ENCODE measurements at regions not wholly inside any gene's neighbourhood (a gene's known extent, or its start where the extent isn't known, plus 50 kb on each side); places are given as distances from the start of the nearest gene placed in this dataset.

- TF ChIP-seq PATZ1 (CRISPR knock-in tag; IDR thresholded peaks at IDR 0.05; ENCODE audit: borderline replicate concordance) (no peak), PPARA (CRISPR knock-in tag; IDR thresholded peaks at IDR 0.05; ENCODE audit: borderline replicate concordance) (no peak), TOX (CRISPR knock-in tag; IDR thresholded peaks at IDR 0.05; ENCODE audit: borderline replicate concordance) (no peak), ARNTL (CRISPR knock-in tag; IDR thresholded peaks at IDR 0.05; ENCODE audit: borderline replicate concordance, low read depth) (no peak)
These were observed 727.8 kb downstream of the C6orf118 start (continued) for GRCh38 chr6:164581563-164581962.

GRCh38 chr6:164579035-164579434 lies 730.4 kb downstream of the C6orf118 start:
- TF ChIP-seq CREB5 (CRISPR knock-in tag; IDR thresholded peaks at IDR 0.05; ENCODE audit: low read depth) (no peak), SNAI2 (CRISPR knock-in tag; IDR thresholded peaks at IDR 0.05) (no peak), PPARA (CRISPR knock-in tag; IDR thresholded peaks at IDR 0.05; ENCODE audit: borderline replicate concordance) (no peak), ZFP30 (CRISPR knock-in tag; IDR thresholded peaks at IDR 0.05) (no peak), POU6F1 (CRISPR knock-in tag; IDR thresholded peaks at IDR 0.05; ENCODE audit: borderline replicate concordance, low read depth) (no peak), ZNF8 (CRISPR knock-in tag; IDR thresholded peaks at IDR 0.05) (no peak), TSHZ2 (CRISPR knock-in tag; IDR thresholded peaks at IDR 0.05) (no peak)
- no peak for ATAC-seq

GRCh38 chr6:164578616-164579015 lies 730.8 kb downstream of the C6orf118 start:
- TF ChIP-seq CREB5 (CRISPR knock-in tag; IDR thresholded peaks at IDR 0.05; ENCODE audit: low read depth), result no peak
- no peak for TF ChIP-seq ESRRG (CRISPR knock-in tag; IDR thresholded peaks at IDR 0.05)
- no peak for TF ChIP-seq ZFP30 (CRISPR knock-in tag; IDR thresholded peaks at IDR 0.05)
- no peak for TF ChIP-seq POU6F1 (CRISPR knock-in tag; IDR thresholded peaks at IDR 0.05; ENCODE audit: borderline replicate concordance, low read depth)
- TF ChIP-seq ARNTL (CRISPR knock-in tag; IDR thresholded peaks at IDR 0.05; ENCODE audit: borderline replicate concordance, low read depth), result no peak
- TF ChIP-seq GLIS3 (CRISPR knock-in tag; IDR thresholded peaks at IDR 0.05), result no peak
- no peak for TF ChIP-seq ZFP3 (CRISPR knock-in tag; IDR thresholded peaks at IDR 0.05)
- no peak for TF ChIP-seq PATZ1 (CRISPR knock-in tag; IDR thresholded peaks at IDR 0.05; ENCODE audit: borderline replicate concordance)
- TF ChIP-seq PPARA (CRISPR knock-in tag; IDR thresholded peaks at IDR 0.05; ENCODE audit: borderline replicate concordance), result no peak
- TF ChIP-seq ZNF565 (CRISPR knock-in tag; conservative IDR thresholded peaks at IDR 0.05; ENCODE audit: low read depth), result no peak
- no peak for TF ChIP-seq TSHZ2 (CRISPR knock-in tag; IDR thresholded peaks at IDR 0.05)
- no peak for TF ChIP-seq ZNF70 (CRISPR knock-in tag; IDR thresholded peaks at IDR 0.05)
- ATAC-seq, result no peak

Measured in SK-N-SH treated with all-trans-retinoic acid at 6 μM for 48 hours (cell line).